ENCODE measurements at regions not wholly inside any gene's neighbourhood (a gene's known extent, or its start where the extent isn't known, plus 50 kb on each side); places are given as distances from the start of the nearest gene placed in this dataset.
A peak's percentile ranks its signal among the peaks of the same experiment; 100 is the strongest.
"Not testable (repeated sequence)": the region's sequence is repeated elsewhere in the genome, so short reads cannot be mapped to it uniquely, and the experiment has no call there.

DNA sequence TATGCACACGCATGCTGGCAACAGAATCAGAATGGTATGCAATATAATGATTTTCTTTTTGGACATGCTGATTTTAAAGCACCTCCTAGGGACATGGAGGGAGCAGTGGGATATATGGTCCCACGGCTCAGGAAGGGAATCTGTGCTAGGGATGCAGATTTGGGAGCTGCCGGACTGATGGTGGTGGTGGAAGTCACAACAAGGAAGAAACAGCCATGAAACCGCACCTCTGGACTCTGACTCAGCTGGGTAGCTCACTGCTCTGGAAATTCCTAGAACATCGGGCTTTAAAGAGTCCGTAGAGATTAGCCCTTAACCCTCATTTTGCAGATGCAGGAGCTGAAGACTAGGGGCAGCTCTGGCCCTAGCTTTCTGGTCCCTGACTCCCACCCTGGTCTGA is 364.3 kb upstream of the KLHL29 start:
- no peak for DNase-seq

DNA sequence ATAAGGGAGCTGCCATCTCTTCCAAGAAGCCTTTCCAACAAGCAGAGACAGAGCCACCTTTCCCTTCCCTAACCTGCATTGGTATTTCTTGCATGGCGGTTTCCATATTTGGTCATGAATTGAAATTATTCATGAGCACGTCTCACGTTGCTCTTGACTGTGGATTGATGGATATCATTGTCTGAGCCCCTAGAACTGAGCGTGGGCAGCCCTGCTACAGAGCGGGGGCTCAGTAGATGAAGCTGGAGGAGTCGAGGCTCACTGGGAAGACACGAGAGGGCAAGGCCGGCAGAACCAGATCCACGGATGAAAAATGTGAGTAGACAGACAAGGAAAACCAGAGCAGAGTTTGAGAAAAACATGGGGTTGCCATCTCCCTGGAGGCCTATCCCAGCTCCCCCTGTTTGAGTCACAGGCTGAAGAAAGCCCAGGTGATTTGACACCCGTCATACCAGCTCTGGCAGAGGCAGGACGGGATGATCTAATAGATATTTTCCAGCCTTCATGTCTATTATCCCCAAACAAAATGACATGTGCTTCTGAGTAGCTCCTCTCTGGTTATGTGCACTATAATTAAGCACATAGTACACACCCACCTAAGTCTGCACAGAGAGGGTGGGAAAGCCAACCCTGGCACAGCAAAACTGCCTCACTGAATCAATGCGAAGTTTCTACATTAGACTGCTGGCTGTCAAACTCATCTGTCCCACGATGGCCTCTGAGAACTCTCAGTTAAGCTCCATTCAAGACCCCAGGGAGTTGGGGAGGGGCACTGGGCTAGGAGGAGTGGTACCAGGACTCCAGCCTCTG is 363.5 kb upstream of the KLHL29 start:
- no peak for DNase-seq

DNA sequence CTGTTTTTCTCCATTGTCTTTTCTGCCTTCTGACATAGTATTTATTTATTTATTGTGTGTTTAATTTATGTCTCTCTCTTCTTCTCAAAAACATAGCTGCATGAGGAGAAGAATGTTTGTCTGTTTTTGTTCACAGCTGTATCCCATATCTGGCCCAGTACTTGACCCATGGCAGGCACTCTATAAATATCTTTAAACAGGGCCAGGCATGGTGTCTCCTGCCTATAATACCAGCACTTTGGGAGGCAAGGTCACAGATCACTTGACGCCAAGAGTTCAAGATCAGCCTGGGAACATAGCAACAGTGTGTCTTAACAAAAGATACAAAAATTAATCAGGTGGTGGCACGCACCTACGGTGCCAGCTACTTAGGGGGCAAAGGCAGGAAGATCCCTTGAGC is 361.3 kb upstream of the KLHL29 start:
- DNase-seq = no peak

- no peak for DNase-seq
Observed at GRCh38 chr2:23026671-23027070, 358.3 kb upstream of the KLHL29 start.

DNA sequence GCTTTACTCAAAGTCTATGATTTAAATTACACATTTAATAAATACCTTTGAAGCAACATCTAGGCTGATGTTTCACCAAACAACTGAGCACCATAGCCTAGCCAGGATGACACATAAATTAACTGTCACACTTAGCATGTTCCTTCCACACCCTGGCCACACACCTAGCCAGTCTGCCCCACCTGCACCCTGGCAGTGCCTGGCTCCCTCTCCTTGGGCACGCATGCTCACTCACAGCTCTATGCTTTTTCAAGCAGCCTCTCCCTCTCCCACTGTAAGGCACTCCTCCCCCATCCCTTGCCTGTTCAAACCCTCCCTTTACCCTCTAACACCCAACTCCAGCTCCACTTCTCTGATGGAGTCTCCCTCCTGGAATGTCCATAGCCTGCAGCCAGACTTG is 357.6 kb upstream of the KLHL29 start:
- no peak for DNase-seq

DNA sequence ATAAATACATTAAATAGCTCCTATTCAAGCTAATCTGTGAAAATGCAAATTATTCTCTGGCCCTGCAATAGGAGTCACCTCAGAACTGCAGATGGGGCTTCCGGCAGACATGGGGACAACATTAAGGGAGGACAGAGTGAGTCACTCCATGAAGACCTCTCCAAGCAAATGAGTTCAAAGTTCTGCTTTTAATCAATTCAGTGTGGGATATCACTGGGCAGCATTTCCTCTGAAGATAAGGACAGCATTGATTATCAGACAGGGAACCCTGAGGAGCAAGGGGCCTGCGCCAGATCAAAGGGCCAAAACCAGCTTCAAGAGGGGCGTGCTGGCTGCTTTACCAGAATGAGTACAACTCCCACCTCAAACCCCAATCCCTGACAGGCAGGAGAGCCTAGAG is 356.9 kb upstream of the KLHL29 start:
- no peak for DNase-seq

DNA sequence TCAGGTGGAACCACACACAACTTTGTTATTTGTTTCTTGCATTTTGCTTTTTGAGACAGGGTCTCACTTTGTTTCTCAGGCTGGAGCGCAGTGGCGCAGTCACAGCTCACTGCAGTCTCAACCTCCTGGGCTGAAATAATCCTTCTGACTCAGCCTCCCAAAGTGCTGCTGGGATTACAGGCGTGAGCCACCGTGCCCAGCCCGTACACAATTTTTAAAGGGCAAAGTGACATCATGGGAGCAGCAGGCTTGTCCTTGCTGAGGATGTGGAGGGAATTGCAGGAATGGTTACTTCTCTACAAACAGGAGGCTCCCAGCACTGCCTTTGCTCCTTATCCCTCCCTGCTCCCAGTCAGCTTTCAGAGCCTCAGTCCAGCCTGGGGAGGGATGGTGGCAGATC is 355.9 kb upstream of the KLHL29 start:
- no peak for DNase-seq

GRCh38 chr2:23029951-23030350 is 355.0 kb upstream of the KLHL29 start:
- DNase-seq = no peak

DNA sequence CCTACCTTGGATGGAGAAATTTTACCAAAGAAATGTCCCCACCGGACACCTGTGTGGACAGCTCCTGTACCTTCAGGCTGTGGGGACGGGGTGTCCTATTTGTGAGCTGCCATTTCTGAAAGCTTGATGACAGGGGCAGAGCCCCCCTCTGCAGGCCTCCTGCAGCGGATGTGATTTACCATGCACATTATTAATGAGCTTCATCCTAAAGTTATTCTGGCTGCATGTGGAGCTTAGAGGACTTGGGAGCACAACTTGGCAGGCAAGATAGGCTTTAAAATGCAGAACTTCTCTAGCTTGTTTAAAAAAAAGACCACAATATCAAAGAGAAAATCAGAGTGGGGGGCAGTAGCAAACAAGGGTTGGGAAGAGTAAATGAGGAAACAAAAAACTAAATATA is 350.0 kb upstream of the KLHL29 start:
- no peak for DNase-seq

DNA sequence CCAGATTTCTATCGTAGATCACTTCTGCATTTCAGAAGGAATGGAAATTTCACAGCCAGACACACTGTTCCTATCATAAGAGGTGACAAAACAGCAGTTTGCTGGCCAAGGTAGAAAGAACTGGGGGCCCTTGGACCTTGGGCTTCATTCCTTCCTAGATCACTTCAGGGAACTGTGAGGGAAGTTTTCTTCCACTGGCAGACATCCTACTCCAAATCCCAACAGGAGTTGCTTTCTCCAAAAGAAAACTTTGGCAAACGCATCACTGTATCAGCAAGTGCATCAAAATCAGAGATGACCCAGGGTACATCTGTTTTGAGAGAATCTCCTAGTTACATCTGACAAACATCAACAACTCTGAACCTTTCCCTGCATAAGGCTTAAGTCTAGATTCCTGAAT is 348.4 kb upstream of the KLHL29 start:
- no peak for DNase-seq

GRCh38 chr2:23037596-23037995 is 347.4 kb upstream of the KLHL29 start:
- DNase-seq = no peak

DNA sequence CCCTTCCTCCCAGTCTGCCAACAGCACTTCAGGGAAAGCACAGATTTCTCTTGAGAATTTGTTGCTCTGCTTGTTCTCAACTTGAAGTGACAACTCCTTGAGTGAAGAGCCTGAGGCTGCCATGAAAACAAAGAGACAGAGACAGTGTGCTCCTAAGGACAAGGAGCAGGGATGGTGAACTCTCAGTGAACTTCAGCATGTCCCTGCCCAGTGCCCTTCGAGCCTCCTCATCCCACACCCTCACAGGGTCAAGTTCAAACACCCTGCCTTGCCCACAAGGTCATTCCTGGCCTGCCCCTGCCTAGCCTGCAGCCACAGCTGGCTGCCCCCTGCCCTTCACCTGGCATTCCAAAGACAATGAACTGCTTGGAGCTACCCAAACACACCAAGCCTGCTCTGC is 343.5 kb upstream of the KLHL29 start:
- DNase-seq = no peak

GRCh38 chr2:23042216-23042906 is 342.6 kb upstream of the KLHL29 start:
- DNase-seq = no peak

- no peak for DNase-seq
Observed at GRCh38 chr2:23050388-23050787, 334.6 kb upstream of the KLHL29 start.

DNA sequence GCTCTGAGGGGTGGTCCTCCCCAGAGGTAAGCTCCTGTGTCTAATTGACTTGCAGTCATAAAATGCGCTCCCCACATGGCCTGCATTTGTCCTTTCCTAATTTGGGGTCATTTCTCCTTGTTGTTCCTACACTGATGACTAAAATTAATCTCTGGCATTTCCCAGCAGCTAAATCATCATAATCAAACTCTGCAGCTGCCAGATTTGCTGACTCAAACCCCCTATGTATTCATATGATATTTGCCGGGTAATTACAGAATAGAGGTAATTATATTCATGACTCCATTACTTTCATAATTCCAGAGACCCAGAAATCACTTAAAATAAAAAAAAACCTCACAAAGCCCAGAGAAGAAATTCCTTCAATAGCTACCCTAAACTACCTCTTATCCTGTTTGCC is 331.4 kb upstream of the KLHL29 start:
- no peak for DNase-seq

GRCh38 chr2:23055251-23055650 is 329.7 kb upstream of the KLHL29 start:
- DNase-seq = no peak

GRCh38 chr2:23056846-23057245 is 328.1 kb upstream of the KLHL29 start:
- DNase-seq = not testable (repeated sequence)

GRCh38 chr2:23058435-23058834 is 326.5 kb upstream of the KLHL29 start:
- no peak for DNase-seq

- DNase-seq = no peak
Observed at GRCh38 chr2:23065210-23065609, 319.8 kb upstream of the KLHL29 start.

DNA sequence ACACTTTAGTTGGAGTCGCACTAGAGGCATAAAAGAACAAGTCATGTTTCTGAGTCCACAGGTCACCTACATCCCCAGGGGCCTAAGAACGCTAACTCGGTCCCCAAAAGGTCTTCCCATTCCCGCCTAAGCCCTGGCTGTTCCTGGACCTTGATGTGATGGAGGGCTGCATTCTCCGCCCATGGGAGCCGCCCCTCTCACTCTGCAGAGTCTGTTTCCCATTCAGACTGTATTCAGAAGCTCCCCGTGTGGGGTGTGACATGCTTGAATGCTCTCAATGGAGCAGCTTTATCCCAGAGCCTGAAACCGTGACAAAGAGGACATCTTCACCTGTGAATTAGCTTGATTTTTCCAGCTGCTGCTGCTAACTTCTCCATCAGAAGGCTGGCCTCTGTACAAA is 319.0 kb upstream of the KLHL29 start:
- no peak for DNase-seq

DNA sequence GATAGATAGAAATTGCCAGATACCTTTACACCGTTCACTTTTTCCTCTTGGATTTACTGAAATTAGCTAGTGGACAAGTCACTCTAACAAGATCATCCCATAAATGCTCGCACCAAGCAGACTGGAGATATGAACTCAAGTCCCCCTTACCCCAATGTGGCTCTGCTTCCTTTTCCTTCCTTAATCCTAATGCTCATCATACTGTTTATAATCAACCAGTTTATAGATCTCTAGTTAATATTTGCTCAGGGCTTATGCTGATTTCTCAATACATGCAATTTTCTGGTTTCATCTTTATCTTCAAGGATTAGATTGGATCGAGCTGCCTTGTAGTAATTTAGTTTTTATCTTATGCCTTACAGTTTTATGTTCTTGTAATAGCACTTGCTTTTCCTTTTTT is 318.3 kb upstream of the KLHL29 start:
- DNase-seq = peak; percentile 5

DNA sequence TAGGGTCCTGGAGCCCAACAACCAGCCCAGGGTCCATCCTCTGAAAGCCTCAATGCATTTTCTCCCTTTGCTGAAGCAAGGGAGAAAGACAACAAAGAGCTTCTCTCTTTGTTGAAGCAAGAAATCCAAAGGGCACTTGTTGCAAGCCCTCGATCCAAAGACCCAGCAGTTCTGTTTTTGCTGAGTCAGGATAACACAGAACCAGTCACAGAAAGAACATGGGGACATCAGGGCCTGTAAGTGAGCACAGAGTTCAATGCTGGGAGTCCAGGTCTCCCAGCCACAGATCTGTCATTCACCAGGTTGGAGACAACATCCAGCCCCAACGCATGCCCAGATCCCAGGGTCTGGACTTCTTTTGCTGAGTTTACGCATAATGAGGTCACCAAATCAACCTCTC is 315.8 kb upstream of the KLHL29 start:
- DNase-seq = no peak

- DNase-seq = no peak
Observed at GRCh38 chr2:23069923-23070322, 315.1 kb upstream of the KLHL29 start.

GRCh38 chr2:23073056-23073455 is 311.9 kb upstream of the KLHL29 start:
- no peak for DNase-seq

GRCh38 chr2:23073671-23074070 is 311.3 kb upstream of the KLHL29 start:
- DNase-seq = no peak
